Fibroblast of the aortic adventitia (primary cell): ENCODE measurements at regions not wholly inside any gene's neighbourhood (a gene's known extent, or its start where the extent isn't known, plus 50 kb on each side); places are given as distances from the start of the nearest gene placed in this dataset.

Experiments used
- DNase-seq: peaks from one replicate; pipeline ENCODE4 v3.0.0-alpha.2; 2010; ENCODE audit warnings: low read depth
- H3K4me3 ChIP-seq: 2 replicates; pipeline ENCODE4 v1.5.1; 2011; ENCODE audit warnings: low read depth, mild to moderate bottlenecking, control low read depth, low read length, moderate library complexity
- CTCF ChIP-seq: IDR thresholded peaks from 2 replicates; pipeline ENCODE4 v1.5.1; 2011; ENCODE audit warnings: mild to moderate bottlenecking, low read length, control low read depth, inconsistent platforms; ENCODE audit not compliant: insufficient read depth

- H3K4me3 ChIP-seq, result no peak overlapping the region
- DNase-seq, result no peak
- TF ChIP-seq CTCF, result no peak
These were observed 948.8 kb upstream of the USP15 start for GRCh38 chr12:61311413-61311812.

DNA sequence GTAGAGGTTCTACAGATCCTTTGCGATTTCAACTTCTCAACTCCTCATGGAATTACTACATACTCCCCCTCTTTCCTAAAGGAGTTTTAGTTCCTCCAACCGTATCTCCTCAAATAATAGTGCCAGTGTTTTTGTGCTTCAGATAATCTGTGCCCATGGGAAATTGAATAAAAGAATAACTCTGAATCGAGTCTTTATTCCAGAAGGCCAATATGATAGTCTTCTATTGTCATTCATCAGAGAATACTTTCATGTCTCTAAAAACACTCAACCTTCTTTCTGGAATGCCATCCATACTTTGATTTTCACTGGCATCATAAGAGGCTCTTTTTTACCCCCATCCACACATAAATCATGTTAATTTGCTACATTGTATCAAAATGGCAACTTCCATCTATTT lies 911.3 kb upstream of the USP15 start:
- H3K4me3 ChIP-seq, result no peak overlapping the region
- no peak for TF ChIP-seq CTCF
- DNase-seq, result no peak

DNA sequence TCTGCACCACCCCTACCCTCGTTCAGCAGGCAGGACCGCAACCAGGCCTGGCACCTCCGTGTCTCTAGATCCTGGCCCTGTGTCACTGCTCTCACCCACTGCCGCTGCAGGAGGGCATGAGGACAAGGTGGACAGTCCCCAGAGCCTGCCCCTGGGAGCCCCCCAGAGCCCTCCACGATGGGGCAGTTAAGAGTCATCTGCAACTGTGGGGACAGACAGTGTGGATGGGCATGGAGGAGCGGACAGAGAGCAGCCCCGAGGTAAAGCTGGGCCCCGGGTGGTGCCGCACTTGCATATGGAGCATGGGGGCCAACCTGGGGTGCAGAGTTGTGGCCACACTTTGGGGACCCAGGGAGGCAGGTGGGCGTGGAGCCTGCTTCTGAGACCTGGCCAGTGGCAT lies 905.1 kb upstream of the USP15 start:
- no peak for TF ChIP-seq CTCF
- no peak for DNase-seq
- H3K4me3 ChIP-seq, result no peak overlapping the region

- no peak for DNase-seq
- H3K4me3 ChIP-seq, result no peak overlapping the region
- no peak for TF ChIP-seq CTCF
These were observed 903.7 kb upstream of the USP15 start for GRCh38 chr12:61356485-61356884.

DNA sequence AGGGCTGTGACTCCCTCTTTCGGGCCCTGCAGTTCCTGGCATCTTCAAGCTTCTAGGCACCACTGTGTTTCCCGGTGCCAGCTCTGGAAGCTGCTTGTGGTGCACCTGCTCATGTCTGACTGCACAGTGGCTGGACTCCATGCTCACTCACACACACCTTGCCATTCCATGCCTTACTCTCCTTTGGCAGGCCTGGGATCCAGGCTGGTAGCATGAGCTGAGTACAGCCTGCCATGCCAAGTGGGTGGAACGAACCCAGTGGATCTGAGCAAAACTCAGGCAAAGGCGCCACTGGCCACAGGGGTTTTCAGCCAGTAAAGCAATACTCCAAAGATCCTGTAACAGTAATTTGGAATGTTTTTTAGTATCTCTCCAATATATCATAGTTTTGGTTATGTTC lies 902.7 kb upstream of the USP15 start:
- no peak for DNase-seq
- no peak overlapping the region for H3K4me3 ChIP-seq
- TF ChIP-seq CTCF, result no peak

DNA sequence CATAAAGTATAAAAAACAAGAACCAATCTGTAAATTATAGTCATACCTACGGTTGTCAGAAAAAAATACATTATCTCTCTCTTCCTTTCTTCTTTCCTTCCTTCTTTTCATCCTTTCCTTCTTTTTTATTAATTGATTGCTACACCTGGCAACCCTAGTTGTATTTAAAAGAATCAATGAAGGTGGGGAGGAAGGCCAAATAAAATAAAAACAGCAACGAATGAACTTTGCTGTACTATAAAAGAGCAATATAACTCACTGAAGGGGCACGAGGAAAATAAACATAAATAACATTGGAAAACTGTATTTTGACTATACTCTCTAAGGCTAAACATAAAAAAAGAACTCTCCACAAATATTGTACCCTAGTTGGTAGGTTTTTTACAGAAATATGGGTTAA lies 898.2 kb upstream of the USP15 start:
- TF ChIP-seq CTCF, result no peak
- no peak overlapping the region for H3K4me3 ChIP-seq
- no peak for DNase-seq

DNA sequence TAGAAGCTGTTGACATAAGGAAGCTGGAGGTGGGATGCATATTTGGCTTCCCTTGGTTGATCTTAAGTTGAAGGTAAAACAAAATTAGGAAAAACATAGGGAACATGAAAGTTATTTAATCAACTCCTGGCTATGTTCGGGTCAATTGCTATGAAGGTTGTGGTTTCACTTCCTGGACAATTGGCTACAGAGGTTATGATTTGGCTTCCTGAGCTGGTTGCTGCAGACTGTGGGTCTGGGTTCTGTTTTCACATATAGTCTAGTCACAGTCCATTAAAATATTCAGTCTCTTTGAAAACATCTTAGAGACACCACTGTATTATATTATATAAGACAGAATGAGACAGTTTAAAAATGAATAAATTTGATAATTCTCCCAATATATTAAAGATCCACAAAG lies 895.2 kb upstream of the USP15 start:
- TF ChIP-seq CTCF, result no peak
- no peak overlapping the region for H3K4me3 ChIP-seq
- DNase-seq, result no peak
